ENCODE measurements at regions not wholly inside any gene's neighbourhood (a gene's known extent, or its start where the extent isn't known, plus 50 kb on each side); places are given as distances from the start of the nearest gene placed in this dataset.

GRCh38 chr5:73392775-73393174 lies 55.8 kb downstream of the FOXD1 start:
- Histone ChIP-seq H2AFZ (ENCODE audit: low read length) (no peak overlapping the region), H3K79me2 (ENCODE audit: insufficient read depth, low read depth, low read length) (no peaks in the 10 kb centered on the region), H3K4me1 (ENCODE audit: insufficient read depth, low read length, poor library complexity, severe bottlenecking) (no peaks in the 10 kb centered on the region), H3K4me2 (ENCODE audit: low read length) (no peak overlapping the region), H3K4me3 (ENCODE audit: low read depth, low read length, poor library complexity, severe bottlenecking) (no peak overlapping the region), H3K36me3 (ENCODE audit: insufficient read depth, low read length) (no peaks in the 10 kb centered on the region), H3K9me2 (ENCODE audit: insufficient read depth, low read length) (no peaks in the 10 kb centered on the region), H3K27ac (ENCODE audit: low read depth, low read length, poor library complexity, severe bottlenecking) (no peak overlapping the region), H3K9me3 (ENCODE audit: low read length) (no peaks in the 10 kb centered on the region), H4K20me1 (ENCODE audit: insufficient read depth, low read length) (no peaks in the 10 kb centered on the region)
- BruUV-seq (replicated peaks) = no TSS peak
- ChIA-PET CTCF (ENCODE audit: unreplicated experiment) (no interaction called here), POLR2A (no interaction called here)
- intact Hi-C loops (cut with micrococcal nuclease; ENCODE audit: unreplicated experiment) = no loop called here
- DNase-seq (ENCODE audit: low spot score) = no peak
- TF ChIP-seq EZH2phosphoT487 (IDR thresholded peaks at IDR 0.05; ENCODE audit: borderline replicate concordance, low read depth, low read length) = no peak
- TF ChIP-seq CTCF (conservative IDR thresholded peaks at IDR 0.05; ENCODE audit: low read length) = no peak

DNA sequence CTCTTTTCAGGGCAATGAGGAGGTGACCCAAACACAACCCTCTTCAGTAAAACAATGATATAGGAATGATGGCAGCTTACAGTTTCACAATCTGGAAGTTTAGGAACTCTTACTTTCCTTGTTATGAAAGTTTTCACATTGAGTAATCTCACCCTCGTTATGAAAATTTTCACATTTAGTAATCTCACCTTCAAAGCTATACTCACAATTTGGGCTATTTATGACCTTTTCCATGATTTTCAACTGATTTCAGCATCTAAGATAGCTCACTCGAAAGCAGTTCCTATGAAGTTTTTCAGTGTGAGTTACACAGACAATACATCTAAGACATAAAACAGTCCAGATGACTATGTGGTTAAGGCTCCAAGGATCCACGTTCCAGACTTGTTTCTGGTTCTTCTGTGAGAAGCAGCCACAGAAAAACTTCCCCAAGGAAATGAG lies 57.1 kb downstream of the FOXD1 start:
- TF ChIP-seq EZH2phosphoT487 (IDR thresholded peaks at IDR 0.05; ENCODE audit: borderline replicate concordance, low read depth, low read length) (no peak), CTCF (conservative IDR thresholded peaks at IDR 0.05; ENCODE audit: low read length) (no peak)
- no peaks in the 10 kb centered on the region for H3K9me3 ChIP-seq (ENCODE audit: low read length)
- no peak overlapping the region for H3K4me2 ChIP-seq (ENCODE audit: low read length)
- no peaks in the 10 kb centered on the region for H4K20me1 ChIP-seq (ENCODE audit: insufficient read depth, low read length)
- H3K9me2 ChIP-seq (ENCODE audit: insufficient read depth, low read length) = no peaks in the 10 kb centered on the region
- POLR2A ChIA-PET = no interaction called here
- intact Hi-C loops (cut with micrococcal nuclease; ENCODE audit: unreplicated experiment) = no loop called here
- no peaks in the 10 kb centered on the region for H3K4me1 ChIP-seq (ENCODE audit: insufficient read depth, low read length, poor library complexity, severe bottlenecking)
- H3K27ac ChIP-seq (ENCODE audit: low read depth, low read length, poor library complexity, severe bottlenecking) = no peak overlapping the region
- no TSS peak for BruUV-seq (replicated peaks)
- no peak overlapping the region for H2AFZ ChIP-seq (ENCODE audit: low read length)
- no peak overlapping the region for H3K4me3 ChIP-seq (ENCODE audit: low read depth, low read length, poor library complexity, severe bottlenecking)
- H3K79me2 ChIP-seq (ENCODE audit: insufficient read depth, low read depth, low read length) = no peaks in the 10 kb centered on the region
- H3K36me3 ChIP-seq (ENCODE audit: insufficient read depth, low read length) = no peaks in the 10 kb centered on the region
- DNase-seq (ENCODE audit: low spot score) = no peak
- CTCF ChIA-PET (ENCODE audit: unreplicated experiment) = no interaction called here

- no TSS peak for BruUV-seq (replicated peaks)
- DNase-seq (ENCODE audit: low spot score) = no peak
- intact Hi-C loops (cut with micrococcal nuclease; ENCODE audit: unreplicated experiment) = no loop called here
- no peaks in the 10 kb centered on the region for H3K9me2 ChIP-seq (ENCODE audit: insufficient read depth, low read length)
- H3K4me1 ChIP-seq (ENCODE audit: insufficient read depth, low read length, poor library complexity, severe bottlenecking) = no peaks in the 10 kb centered on the region
- no peaks in the 10 kb centered on the region for H4K20me1 ChIP-seq (ENCODE audit: insufficient read depth, low read length)
- H3K9me3 ChIP-seq (ENCODE audit: low read length) = no peaks in the 10 kb centered on the region
- H3K79me2 ChIP-seq (ENCODE audit: insufficient read depth, low read depth, low read length) = no peaks in the 10 kb centered on the region
- POLR2A ChIA-PET = no interaction called here
- H2AFZ ChIP-seq (ENCODE audit: low read length) = no peak overlapping the region
- H3K4me2 ChIP-seq (ENCODE audit: low read length) = no peak overlapping the region
- no peak overlapping the region for H3K27ac ChIP-seq (ENCODE audit: low read depth, low read length, poor library complexity, severe bottlenecking)
- H3K4me3 ChIP-seq (ENCODE audit: low read depth, low read length, poor library complexity, severe bottlenecking) = no peak overlapping the region
- CTCF ChIA-PET (ENCODE audit: unreplicated experiment) = no interaction called here
- H3K36me3 ChIP-seq (ENCODE audit: insufficient read depth, low read length) = no peaks in the 10 kb centered on the region
- no peak for TF ChIP-seq CTCF (conservative IDR thresholded peaks at IDR 0.05; ENCODE audit: low read length)
- no peak for TF ChIP-seq EZH2phosphoT487 (IDR thresholded peaks at IDR 0.05; ENCODE audit: borderline replicate concordance, low read depth, low read length)
Measured at GRCh38 chr5:73390972-73391371, 57.6 kb downstream of the FOXD1 start.
